Activated CD8-positive, alpha-beta memory T cell treated with anti-CD3 and anti-CD28 coated beads for 1 hour (primary cell): ENCODE measurements at regions not wholly inside any gene's neighbourhood (a gene's known extent, or its start where the extent isn't known, plus 50 kb on each side); places are given as distances from the start of the nearest gene placed in this dataset.

Experiments
- DNase-seq, 2 donors: peaks; one replicate each; pipeline ENCODE4 v3.0.0-alpha.2; 2020; ENCODE audit warnings: low read depth in 1 of 2; ENCODE audit errors: extremely low read depth in 1 of 2

- DNase-seq = no peak
Measured at GRCh38 chr2:181374781-181375675, 82.2 kb upstream of the ITGA4 start.

DNA sequence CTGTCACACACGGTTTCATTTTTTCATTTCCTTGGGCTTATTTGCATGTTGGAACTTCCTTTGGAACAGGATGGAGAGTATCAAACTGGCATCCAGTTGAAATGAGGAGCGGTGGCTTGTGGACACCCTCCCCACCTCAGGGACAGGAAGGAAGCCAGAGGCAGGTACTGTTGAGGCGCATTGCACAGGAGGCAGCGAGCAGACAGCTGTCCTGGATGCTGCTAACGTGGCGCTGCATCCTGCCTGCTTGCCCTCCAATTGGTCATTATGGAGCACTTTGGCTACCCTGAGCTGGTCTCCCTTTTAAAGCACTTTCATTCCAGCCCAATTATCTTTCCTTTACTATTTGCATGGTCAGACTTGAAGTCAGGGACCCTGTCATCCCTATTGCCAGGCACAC is 80.7 kb upstream of the ITGA4 start:
- DNase-seq = no peak

DNA sequence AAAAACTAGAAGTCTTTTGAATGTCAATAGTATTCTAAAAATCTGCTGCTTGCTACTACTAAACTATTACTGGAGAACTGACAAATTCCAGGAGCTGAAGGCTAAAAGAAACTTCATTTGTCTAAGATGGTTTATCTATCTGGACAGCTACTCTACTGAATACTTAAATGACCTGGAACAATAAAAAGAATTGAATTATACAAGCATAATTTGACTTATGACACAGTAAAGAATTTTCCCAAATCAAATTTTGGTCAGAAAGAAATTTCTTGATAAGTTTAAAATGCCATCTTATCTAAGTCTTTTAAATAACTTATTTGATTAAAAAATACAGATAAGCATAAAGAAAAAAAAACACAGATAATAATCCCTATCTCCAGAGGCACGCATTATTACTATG is 80.2 kb upstream of the ITGA4 start:
- DNase-seq = no peak

DNA sequence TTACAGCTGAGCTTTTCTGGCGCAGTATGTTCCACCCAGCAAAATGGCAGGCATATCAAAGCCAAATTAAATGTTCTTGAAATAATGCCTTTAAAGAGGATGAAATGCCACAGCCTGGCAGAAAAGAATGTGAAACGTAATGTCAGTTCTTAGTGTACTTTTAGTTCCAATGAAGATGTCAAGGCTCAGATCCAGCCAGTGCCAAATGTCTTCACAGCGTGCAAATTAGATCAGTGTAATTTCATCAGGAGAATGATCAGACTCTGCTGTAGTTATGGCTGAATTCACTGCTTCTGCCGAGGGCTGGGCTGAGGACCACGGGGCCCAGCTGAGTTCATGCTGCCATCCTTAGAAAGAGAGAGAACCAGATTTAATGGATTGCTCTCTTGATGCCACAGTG is 78.7 kb upstream of the ITGA4 start:
- no peak for DNase-seq

DNA sequence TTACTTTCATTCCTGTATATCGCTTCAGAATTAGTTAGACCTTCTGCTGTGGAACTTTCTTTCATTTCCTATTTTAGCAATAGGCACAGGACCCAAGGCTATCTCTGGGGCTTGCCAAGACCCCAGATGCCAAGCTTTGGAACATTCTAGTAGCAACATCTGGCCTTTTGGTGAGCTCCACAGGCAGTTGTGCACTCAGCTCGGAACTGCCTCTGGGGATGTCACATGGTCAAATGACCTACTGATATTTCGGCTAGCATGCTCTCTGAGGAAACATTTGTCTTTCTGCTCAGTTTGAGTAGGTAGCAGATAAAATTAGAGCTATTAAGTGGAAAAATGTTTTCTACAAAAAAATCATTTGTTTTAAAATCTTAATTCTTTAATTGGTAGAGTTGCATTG is 76.6 kb upstream of the ITGA4 start:
- DNase-seq = no peak

DNA sequence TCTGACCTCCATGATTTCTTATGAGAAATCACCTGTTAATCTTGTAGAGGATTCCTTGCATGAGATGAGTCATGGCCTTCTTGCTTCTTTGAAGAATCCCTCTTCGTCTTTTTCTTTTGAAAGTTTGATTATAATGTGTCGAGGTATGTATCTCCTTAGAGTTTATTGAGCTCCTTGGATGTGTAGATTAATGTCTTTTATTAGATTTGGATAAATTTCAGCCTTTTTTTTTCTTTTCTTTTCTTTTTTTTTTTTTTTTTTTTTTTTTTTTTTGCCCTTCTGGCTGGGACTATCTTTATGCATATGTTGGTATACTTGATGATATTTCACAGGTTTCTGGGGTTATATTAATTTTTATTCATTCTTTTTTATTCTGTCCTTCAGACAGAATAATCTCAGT is 72.3 kb upstream of the ITGA4 start:
- no peak for DNase-seq

DNA sequence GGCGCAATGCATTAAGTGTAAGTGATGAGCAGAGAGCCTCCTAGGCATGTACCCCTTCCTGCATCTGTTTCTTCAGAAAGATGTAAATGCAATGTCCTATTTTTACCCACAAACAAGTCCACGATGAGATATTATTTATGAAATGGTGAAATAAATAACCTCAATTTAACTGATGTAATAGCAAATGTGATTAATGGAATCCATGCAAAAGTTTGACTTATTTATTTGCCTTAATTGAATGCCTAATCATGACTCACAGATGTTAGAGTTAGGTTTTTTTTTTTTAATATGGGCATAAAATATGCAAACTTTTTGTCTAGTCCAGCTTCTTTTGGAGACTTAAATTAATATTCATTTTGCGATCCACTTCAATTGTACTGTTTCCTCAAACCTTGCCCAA is 67.7 kb upstream of the ITGA4 start:
- DNase-seq = no peak

DNA sequence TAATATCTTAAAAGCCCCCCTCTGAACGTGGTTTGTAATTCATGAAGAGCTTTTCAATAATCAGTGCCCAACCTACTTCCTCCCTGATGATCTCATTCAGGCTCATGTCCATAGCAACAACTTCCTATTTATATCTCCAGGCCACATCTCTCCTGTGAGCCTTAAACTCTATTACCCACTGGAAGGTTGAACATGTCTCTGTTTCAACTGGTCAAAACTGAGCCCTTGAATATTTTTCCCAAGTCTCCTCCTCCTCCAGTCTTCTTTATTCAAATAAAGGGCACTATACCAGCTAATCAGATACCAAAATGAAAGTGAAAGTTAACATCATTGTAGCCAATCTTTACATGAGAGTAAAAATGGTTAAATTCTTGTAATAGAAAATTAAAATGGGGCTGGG is 63.7 kb upstream of the ITGA4 start:
- DNase-seq = no peak

DNA sequence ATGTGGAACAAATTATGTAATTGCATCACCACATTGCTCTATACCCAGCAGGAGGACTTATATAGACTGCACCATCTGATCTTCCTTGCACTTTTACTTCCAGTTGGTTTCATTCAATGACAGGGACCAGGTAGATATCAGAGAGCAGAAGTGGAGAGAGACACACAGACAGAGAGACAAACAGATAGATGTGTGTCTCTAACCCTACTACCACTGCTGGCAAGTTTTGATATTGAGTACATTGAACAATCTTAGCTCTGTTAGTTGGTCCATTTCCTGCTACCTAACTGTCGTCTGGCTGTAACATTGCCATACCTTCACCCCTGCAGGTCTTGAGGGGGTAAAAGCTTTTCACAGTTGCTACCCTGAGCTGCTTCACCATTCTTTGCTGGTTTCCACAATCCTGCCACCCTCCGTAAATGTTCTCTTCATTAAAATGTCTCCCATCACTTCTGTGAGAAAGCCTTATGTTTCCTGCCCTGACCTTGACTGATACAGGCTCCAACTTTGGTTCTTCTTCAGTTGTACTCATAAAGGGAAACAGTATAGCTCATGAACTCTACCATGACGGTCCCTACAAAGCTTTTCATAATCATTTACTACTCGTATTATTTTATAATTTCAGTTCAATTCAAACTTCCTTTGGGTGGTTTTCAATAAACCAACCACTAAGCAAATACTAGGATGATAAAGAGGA is 62.3 kb upstream of the ITGA4 start:
- DNase-seq = no peak

- DNase-seq = no peak
Measured at GRCh38 chr2:181395851-181396250, 61.3 kb upstream of the ITGA4 start.

GRCh38 chr2:181396256-181397123 is 60.7 kb upstream of the ITGA4 start:
- DNase-seq = no peak

DNA sequence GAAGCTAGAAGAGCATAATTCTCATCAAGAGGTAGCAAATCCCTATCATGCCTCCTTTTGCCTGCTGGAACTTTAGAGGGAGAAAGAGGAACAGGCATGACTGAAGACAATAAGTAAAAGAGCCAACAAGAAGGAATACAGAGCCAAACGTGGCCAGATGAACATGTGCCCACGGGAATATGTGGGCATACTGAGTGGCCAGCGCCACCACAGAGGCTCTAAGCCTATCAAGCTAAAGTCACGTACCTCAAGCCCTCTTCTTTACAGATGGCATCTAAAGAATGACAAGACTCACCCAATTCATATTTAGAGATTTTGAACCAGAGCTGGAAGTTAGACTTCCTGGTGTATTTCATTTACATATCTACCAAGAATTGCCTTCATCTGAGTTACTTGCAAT is 59.9 kb upstream of the ITGA4 start:
- no peak for DNase-seq

DNA sequence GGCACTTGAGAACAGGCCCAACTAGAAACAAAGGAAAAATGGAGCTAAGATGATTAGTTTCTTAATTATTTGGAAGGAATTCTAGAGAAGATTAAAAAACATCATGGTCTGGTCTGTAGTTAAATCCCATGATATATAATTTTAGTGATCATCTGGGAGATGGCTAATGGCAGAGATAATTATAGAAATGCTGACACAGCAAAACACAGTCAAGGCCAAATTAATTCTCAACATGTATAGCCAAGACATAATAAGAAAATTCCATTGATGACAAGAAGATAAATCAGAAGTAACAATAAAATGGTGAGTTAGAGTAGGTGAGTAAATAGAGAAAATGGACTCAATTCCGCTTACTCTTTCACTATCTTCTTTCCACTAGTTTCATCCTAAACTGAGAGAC is 59.2 kb upstream of the ITGA4 start:
- DNase-seq = no peak

DNA sequence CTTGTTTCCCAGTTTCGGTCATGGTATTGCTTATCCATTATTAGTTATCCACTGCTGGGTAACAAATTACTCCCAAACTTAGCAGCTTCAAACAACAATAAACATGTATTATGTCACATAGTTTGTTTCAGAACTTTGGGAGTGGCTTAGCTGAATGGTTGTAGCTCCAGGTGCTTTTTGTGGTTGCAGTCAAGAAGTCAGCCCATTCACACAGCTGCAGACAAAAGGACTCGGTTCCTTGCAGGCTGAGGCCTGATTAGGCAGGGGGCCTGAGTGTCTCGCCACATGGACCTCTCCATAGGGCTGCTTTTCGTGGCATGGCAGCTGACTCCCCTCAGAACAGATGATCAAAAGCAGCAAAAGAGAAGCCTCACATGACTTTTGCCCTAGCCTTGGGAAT is 58.2 kb upstream of the ITGA4 start:
- no peak for DNase-seq

GRCh38 chr2:181404472-181404871 is 52.7 kb upstream of the ITGA4 start:
- DNase-seq = no peak

DNA sequence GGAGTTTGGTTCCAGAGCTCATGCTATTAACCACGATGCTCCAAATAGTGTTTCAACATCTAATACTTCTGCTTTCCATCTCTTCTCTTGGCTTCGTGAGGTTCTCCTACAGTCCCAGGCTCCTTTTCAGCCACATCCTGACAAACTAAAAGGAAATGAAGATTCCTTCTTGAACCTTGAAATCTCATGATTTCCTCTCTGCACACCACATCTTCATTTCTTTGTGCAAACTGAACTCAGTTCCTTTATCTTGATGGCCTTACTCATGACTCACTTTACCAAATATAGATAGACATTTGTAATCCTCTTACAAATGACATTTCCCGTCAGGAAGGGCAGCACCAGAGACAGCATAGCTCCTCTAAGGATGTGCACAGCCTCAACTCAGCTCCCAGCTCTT is 50.0 kb upstream of the ITGA4 start:
- DNase-seq = no peak
